Endothelial cell of umbilical vein (primary cell): ENCODE measurements at regions not wholly inside any gene's neighbourhood (a gene's known extent, or its start where the extent isn't known, plus 50 kb on each side); places are given as distances from the start of the nearest gene placed in this dataset.

Experiments used
- CTCF ChIP-seq, 2 donors: IDR thresholded peaks; 1 replicate in 1 of 2; 2 replicates in 1 of 2; pipeline ENCODE4 v1.5.1; 2011; ENCODE audit warnings: low read length in 2 of 2, mild to moderate bottlenecking in 2 of 2, moderate library complexity in 2 of 2, control low read depth in 1 of 2, inconsistent platforms in 1 of 2, low read depth in 1 of 2; ENCODE audit not compliant: insufficient read depth in 1 of 2; ENCODE audit errors: extremely low read depth in 1 of 2
- EZH2 ChIP-seq: IDR thresholded peaks from 2 replicates; pipeline ENCODE4 v1.6.1; 2012; ENCODE audit warnings: borderline replicate concordance, low read depth, mild to moderate bottlenecking, moderate library complexity, low read length, inconsistent platforms; ENCODE audit not compliant: severe bottlenecking
- FOS ChIP-seq: IDR thresholded peaks from 2 replicates; pipeline ENCODE4 v1.6.1; 2011; ENCODE audit warnings: mild to moderate bottlenecking, low read length, moderate library complexity, borderline replicate concordance; ENCODE audit not compliant: insufficient read depth
- GATA2 ChIP-seq: IDR thresholded peaks from 2 replicates; pipeline ENCODE4 v1.7.0; 2011; ENCODE audit warnings: low read depth, mild to moderate bottlenecking, moderate library complexity, mixed read lengths, low read length; ENCODE audit not compliant: insufficient read length, insufficient read depth
- JUN ChIP-seq: IDR thresholded peaks from 2 replicates; pipeline ENCODE4 v1.6.1; 2011; ENCODE audit warnings: borderline replicate concordance, low read depth; ENCODE audit not compliant: insufficient read length, insufficient read depth
- MAX ChIP-seq: IDR thresholded peaks from 2 replicates; pipeline ENCODE4 v1.6.1; 2011; ENCODE audit not compliant: insufficient read depth, insufficient read length
- MYC ChIP-seq: IDR thresholded peaks from one replicate; pipeline ENCODE4 v1.6.1; 2011; ENCODE audit warnings: mild to moderate bottlenecking, low read depth, low read length
- POLR2A ChIP-seq: IDR thresholded peaks from 2 replicates; pipeline ENCODE4 v1.6.1; 2012; ENCODE audit warnings: low read depth, mild to moderate bottlenecking, control low read depth, low read length
- POLR2AphosphoS5 ChIP-seq: IDR thresholded peaks from 2 replicates; pipeline ENCODE4 v1.6.1; 2012; ENCODE audit warnings: low read depth, mild to moderate bottlenecking, control low read depth, low read length, moderate library complexity; ENCODE audit not compliant: insufficient read depth

- TF ChIP-seq POLR2AphosphoS5 (no peak), MAX (no peak), CTCF (IDR thresholded peaks at IDR 0.05; ENCODE audit: extremely low read depth in 1 of 2, insufficient read depth in 1 of 2, low read depth in 1 of 2, low read length in 2 of 2) (no peak), POLR2A (no peak), JUN (no peak), GATA2 (no peak), EZH2 (no peak), MYC (no peak), FOS (no peak)
Measured at GRCh38 chr15:91717811-91718210, 135.7 kb upstream of the SLCO3A1 start.
